PC-9 (cell line): ENCODE measurements at regions not wholly inside any gene's neighbourhood (a gene's known extent, or its start where the extent isn't known, plus 50 kb on each side); places are given as distances from the start of the nearest gene placed in this dataset.

Source experiments
- BruUV-seq: library from RNA; stranded (reverse); fragments of 400-500 nt; replicated peaks from 2 replicates; lab custom pipeline; 2021; lab: Mats Ljungman, UMichigan
- CTCF ChIA-PET: fragments of 300-600 bp; sonication (Branson Sonifier 250); formaldehyde crosslinking; loops from one replicate; lab custom pipeline; 2022; ENCODE audit warnings: antibody characterized with exemption; lab: Charles Lee
- POLR2A ChIA-PET: fragments of 300-600 bp; sonication (Branson Sonifier 250); formaldehyde crosslinking; loops from one replicate; lab custom pipeline; 2022; ENCODE audit warnings: antibody characterized with exemption; ENCODE audit not compliant: unreplicated experiment; lab: Charles Lee
- DNase-seq, 2 experiments: peaks; one replicate each; pipeline versions ENCODE4 v3.0.0 to v3.0.0-alpha.2; 2015 to 2022; ENCODE audit warnings: mixed read lengths in 1 of 2
- H2AFZ ChIP-seq: fragments of 200-600 bp; sonication (generic); 2 replicates; pipeline ENCODE4 v1.8.1; 2017; ENCODE audit warnings: antibody characterized with exemption
- H3F3A ChIP-seq: fragments of 200-600 bp; sonication (generic); 2 replicates; pipeline ENCODE4 v1.8.1; 2017; ENCODE audit warnings: antibody characterized with exemption, mild to moderate bottlenecking, low read depth; ENCODE audit not compliant: insufficient read depth
- H3K27ac ChIP-seq: fragments of 200-600 bp; sonication (generic); 2 replicates; pipeline ENCODE4 v1.6.1; 2016; ENCODE audit warnings: mixed run types
- H3K27me3 ChIP-seq: fragments of 200-600 bp; sonication (generic); 2 replicates; pipeline ENCODE4 v1.6.1; 2016; ENCODE audit warnings: low read depth, mixed run types; ENCODE audit not compliant: insufficient read depth
- H3K36me3 ChIP-seq: fragments of 200-600 bp; sonication (generic); 2 replicates; pipeline ENCODE4 v1.6.1; 2016; ENCODE audit warnings: low read depth, mixed run types
- H3K4me1 ChIP-seq: fragments of 200-600 bp; sonication (generic); replicated peaks from 2 replicates; pipeline ENCODE4 v1.6.1; 2016; ENCODE audit warnings: mixed run types; ENCODE audit not compliant: insufficient read depth
- H3K4me2 ChIP-seq: fragments of 200-600 bp; sonication (generic); 2 replicates; pipeline ENCODE4 v1.6.1; 2017; ENCODE audit warnings: mixed run types
- H3K4me3 ChIP-seq: fragments of 200-600 bp; sonication (generic); 2 replicates; pipeline ENCODE4 v1.6.1; 2016; ENCODE audit warnings: mixed run types
- H3K79me2 ChIP-seq: fragments of 200-600 bp; sonication (generic); 2 replicates; pipeline ENCODE4 v1.6.1; 2017; ENCODE audit warnings: low read depth, mixed run types
- H3K9me2 ChIP-seq: fragments of 200-600 bp; sonication (generic); 2 replicates; pipeline ENCODE4 v1.8.1; 2017; ENCODE audit warnings: mild to moderate bottlenecking; ENCODE audit not compliant: insufficient read depth
- H3K9me3 ChIP-seq: fragments of 200-600 bp; sonication (generic); 2 replicates; pipeline ENCODE4 v1.8.1; 2016; ENCODE audit warnings: low read depth; ENCODE audit not compliant: insufficient read depth
- H4K20me1 ChIP-seq: fragments of 200-600 bp; sonication (generic); 2 replicates; pipeline ENCODE4 v1.8.1; 2017; ENCODE audit not compliant: insufficient read depth
- CTCF ChIP-seq: fragments of 200-600 bp; sonication (generic); conservative IDR thresholded peaks from 2 replicates; pipeline ENCODE4 v1.6.1; 2017; ENCODE audit warnings: mixed run types, antibody characterized with exemption, mild to moderate bottlenecking, moderate library complexity
- EZH2 ChIP-seq: fragments of 200-600 bp; sonication (generic); IDR thresholded peaks from 2 replicates; pipeline ENCODE4 v1.8.0; 2017; ENCODE audit warnings: antibody characterized with exemption, low read depth
- intact Hi-C: fragments of 100-400 bp; cut with micrococcal nuclease; formaldehyde crosslinking; loops from one replicate; pipeline ENCODE4 v1.10.0; 2022; ENCODE audit not compliant: unreplicated experiment

GRCh38 chr15:59794229-59794886, 105.2 kb upstream of the BNIP2 start:
- H4K20me1 ChIP-seq: no peaks in the 10 kb centered on the region
- no peaks in the 10 kb centered on the region for H3K36me3 ChIP-seq
- intact Hi-C loops: no loop called here
- DNase-seq: no peak
- H3K9me2 ChIP-seq: no peaks in the 10 kb centered on the region
- H3K4me1 ChIP-seq: no peaks in the 10 kb centered on the region
- no peaks in the 10 kb centered on the region for H3K9me3 ChIP-seq
- no peak overlapping the region for H3K4me3 ChIP-seq
- no TSS peak for BruUV-seq
- H2AFZ ChIP-seq: no peak overlapping the region
- no peak overlapping the region for H3K4me2 ChIP-seq
- H3F3A ChIP-seq: no peaks in the 10 kb centered on the region
- ChIA-PET POLR2A (no interaction called here), CTCF (no interaction called here)
- H3K27ac ChIP-seq: no peak overlapping the region
- TF ChIP-seq CTCF: no peak
- no peak for TF ChIP-seq EZH2
- H3K27me3 ChIP-seq: no peaks in the 10 kb centered on the region
- H3K79me2 ChIP-seq: no peaks in the 10 kb centered on the region

DNA sequence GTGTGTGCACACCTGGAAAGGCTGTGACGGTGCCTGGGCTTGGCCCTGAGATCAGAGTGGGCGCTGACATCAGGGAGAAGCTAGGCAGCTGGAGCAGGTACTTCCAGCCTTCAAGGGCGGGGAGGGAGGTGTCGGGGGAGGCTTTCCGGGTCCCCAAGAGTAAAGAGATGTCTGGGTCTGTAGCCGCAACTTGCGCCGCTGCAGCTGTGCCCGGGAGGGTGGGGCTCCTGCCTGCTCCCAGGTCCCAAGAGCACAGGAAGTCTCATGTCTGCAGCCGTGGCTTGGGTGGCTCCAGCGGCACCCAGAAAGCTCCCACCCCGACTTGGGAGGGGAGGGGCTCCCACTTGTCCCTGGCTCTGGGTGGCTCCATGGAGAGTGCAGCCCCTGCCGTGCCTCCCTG, 103.2 kb upstream of the BNIP2 start:
- BruUV-seq: no TSS peak
- Histone ChIP-seq H3F3A (no peaks in the 10 kb centered on the region), H2AFZ (no peak overlapping the region), H3K4me2 (no peak overlapping the region), H3K27me3 (no peaks in the 10 kb centered on the region), H3K4me3 (no peak overlapping the region), H3K79me2 (no peaks in the 10 kb centered on the region), H3K4me1 (no peaks in the 10 kb centered on the region), H4K20me1 (no peaks in the 10 kb centered on the region), H3K36me3 (no peaks in the 10 kb centered on the region), H3K9me2 (no peaks in the 10 kb centered on the region), H3K9me3 (no peaks in the 10 kb centered on the region), H3K27ac (no peak overlapping the region)
- no peak for TF ChIP-seq CTCF
- no peak for TF ChIP-seq EZH2
- ChIA-PET POLR2A (interaction anchor here (0.7 kb wide), 1 partner anchor 96 kb away, joined by 3 read pairs; no protein-coding TSS in a partner anchor), CTCF (no interaction called here)
- no peak for DNase-seq
- intact Hi-C loops: no loop called here

DNA sequence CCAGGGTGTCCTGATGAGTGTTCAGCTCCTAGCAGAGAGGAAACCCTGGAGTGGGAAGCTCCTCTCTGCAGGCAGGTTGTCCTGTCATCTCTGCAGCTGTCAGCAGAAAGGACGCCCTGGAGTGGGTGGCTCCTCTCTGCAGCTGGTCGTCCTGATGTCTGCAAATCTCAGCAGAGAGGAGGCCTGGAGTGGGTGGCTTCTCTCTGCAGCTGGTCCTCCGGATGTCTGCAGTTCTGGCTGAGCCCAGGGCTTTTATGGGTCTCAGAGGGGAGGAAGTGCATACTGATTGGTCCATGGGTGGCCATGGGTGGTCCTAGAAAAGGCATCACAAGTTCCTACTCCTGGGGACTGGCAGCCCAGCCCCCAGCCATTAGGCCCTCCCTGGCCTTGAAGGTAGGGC, 102.6 kb upstream of the BNIP2 start:
- Histone ChIP-seq H3K4me2 (no peak overlapping the region), H3K27me3 (no peaks in the 10 kb centered on the region), H3K9me2 (no peaks in the 10 kb centered on the region), H3K36me3 (no peaks in the 10 kb centered on the region), H3K4me1 (no peaks in the 10 kb centered on the region), H3F3A (no peaks in the 10 kb centered on the region), H3K27ac (no peak overlapping the region), H4K20me1 (no peaks in the 10 kb centered on the region), H2AFZ (no peak overlapping the region), H3K9me3 (no peaks in the 10 kb centered on the region), H3K4me3 (no peak overlapping the region), H3K79me2 (no peaks in the 10 kb centered on the region)
- no peak for DNase-seq
- TF ChIP-seq CTCF: no peak
- TF ChIP-seq EZH2: no peak
- no TSS peak for BruUV-seq
- intact Hi-C loops: no loop called here
- POLR2A ChIA-PET: interaction anchor here (0.6 kb wide), 1 partner anchor 37 kb away, joined by 4 read pairs; no protein-coding TSS in a partner anchor
- CTCF ChIA-PET: interaction anchor here (0.6 kb wide), 1 partner anchor 80 kb away, joined by 3 read pairs; no protein-coding TSS in a partner anchor
